Bone marrow (tissue), 2 donors: ENCODE measurements at regions not wholly inside any gene's neighbourhood (a gene's known extent, or its start where the extent isn't known, plus 50 kb on each side); places are given as distances from the start of the nearest gene placed in this dataset.
"Not testable (repeated sequence)": the region's sequence is repeated elsewhere in the genome, so short reads cannot be mapped to it uniquely, and the experiment has no call there.

Source experiments
- DNase-seq, 2 donors: peaks; one replicate each; lab custom pipeline; 2025; lab: John Stamatoyannopoulos, UW

DNA sequence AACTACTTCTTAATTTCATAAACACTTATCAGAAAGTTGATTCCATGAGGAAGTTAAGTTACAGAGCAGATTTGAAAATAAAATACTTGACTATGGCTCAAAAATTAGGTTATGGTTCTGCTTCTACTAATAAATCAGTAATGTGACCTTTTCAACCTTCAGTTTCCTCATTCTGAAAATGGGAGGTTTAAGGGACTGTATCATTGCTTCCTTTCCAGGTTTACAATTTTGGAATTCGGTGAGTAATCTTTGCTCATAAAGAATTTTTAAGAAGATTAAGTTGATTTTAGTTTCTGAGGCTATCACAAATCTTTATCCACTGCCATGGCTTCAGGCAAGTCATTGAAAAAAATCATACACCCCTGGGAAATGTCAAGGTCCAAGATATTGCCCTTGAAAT is 1061.2 kb downstream of the DIPK2A start:
- no peak for DNase-seq

DNA sequence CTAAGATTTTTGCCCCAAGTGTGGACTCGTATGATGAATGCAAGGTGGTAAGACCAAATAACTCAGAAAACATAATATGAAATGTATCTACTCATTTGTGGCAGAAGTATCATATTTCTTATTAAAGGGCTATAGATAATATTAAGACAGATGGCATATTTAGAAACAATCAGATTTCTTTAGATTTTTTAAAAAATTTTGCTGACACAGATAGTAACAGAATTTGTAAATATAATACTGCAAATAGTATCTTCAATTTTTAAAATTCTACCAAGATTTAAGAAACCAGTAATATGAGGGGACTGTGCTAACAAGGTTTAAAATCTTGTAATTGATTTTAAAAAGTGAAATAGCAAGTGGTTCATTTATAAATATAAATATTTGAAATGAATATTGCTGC is 1064.1 kb downstream of the DIPK2A start:
- DNase-seq = no peak

DNA sequence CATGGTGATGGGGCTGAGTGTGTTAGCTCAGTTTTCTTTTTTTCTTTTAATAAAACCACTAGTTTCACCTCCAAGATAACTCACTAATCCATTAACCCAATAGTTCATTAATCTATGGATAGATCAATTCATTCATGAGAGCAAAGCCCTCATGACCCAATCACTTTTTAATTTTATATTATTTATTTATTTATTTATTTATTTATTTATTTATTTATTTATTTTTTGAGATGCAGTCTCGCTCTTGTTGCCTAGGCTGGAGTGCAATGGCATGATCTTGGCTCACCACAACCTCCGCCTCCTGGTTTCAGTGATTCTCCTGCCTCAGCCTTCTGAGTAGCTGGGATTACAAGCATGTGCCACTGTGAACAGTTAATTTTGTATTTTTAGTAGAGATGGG is 1082.4 kb downstream of the DIPK2A start:
- DNase-seq = not testable (repeated sequence)

DNA sequence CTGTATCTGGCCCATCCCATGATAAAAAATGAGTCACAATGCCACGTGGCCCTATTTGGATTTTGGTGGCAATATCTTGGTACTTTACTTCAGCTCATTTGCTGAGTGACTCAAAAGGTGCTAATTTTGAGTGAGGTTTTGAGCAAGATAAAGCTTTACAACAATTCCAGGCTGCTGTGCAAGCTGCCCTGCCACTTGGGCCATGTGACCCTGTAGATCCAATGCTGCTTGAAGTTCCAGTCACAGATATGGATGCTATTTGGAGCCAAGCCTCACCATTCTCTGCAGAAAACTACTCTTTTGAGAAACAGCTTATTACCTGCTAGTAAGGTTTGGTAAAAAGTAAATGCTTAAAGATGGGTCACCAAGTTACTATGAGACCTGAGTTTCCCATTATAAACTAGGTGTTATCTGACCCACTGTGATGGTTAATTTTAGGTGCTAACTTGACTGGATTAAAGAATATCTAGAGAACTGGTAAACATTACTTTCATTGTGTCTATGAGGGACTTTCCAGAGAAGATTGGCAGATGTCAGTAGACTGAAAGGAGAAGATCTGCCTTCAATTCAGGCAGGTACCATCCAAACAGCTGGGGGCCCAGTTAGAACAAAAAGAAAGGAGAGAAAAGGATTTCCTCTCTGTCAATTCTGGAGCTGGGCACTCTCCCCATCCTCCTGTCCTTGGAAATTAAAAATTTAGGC is 1083.9 kb downstream of the DIPK2A start:
- DNase-seq = no peak

DNA sequence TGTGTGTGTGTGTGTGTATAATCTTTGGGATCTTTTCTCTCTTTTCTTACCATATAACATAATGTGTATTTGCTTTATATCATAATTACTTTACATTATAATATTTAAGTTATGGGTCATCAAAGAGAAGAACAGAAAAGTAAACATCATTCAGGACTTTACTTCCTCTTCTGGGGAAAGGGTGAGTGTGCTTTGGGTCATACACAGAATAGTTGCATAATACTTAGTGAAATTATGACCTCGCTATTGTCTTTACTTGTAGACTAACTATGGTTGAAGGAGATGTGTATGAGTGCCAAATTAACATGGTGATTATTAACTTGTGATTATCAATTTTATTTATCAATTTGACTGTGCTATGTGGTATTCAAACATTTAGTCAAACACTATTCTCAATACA is 1086.9 kb downstream of the DIPK2A start:
- DNase-seq = no peak

DNA sequence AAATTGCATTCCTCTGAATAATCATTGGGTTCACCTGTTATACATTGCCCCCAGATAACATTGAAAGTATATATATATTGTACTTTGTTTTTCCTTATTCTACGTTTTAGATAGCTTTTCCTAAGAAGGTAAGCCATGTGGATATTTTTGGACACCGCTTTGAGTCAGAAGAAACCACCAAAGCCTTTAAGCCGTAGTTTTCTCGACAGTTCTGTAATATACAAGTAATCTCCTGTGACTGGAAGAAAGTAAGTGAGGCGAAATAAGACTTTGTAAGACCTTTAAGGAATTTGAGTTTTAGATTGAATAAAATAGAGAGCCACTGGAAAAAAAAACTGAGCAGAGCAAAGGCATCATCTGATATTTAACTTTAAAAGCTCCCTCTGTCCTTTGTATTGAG is 1092.0 kb downstream of the DIPK2A start:
- no peak for DNase-seq

DNA sequence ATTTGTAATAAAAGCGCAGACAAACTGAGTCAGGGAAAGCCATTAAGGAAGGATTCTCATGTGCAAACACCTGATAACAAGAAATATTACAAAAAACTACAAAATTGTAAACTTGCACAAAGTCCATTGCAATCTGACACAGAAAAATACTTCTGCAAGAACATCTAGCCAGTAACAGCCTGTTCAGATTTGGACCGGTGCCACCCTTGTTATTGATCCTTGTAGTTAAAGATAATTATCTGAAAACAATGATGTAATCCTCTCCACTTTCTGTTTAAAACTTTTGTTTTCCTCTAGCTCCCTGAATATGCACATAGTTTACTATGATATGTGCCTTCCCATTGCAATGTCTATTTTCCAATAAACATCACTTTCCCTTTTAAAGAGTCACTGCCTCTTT is 1090.2 kb downstream of the PLOD2 start:
- no peak for DNase-seq

DNA sequence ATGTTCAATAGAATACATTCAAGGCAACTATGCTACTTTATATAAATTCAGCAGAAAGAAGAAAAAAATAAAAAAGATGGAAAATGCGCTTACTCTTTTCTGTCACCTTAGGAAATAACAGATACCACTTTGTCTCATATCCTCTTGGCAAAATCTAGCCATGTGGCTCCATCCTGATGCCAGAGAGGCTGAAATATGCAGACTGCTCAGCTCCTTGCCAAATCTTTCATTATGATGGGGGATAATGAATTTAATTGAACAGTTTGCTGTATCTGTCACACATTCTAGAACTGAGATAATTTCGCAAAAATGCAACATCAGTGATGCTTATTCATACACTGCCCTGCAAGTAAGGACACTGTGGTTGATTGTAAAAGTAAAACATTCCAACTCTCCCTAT is 1081.5 kb downstream of the PLOD2 start:
- DNase-seq = no peak

DNA sequence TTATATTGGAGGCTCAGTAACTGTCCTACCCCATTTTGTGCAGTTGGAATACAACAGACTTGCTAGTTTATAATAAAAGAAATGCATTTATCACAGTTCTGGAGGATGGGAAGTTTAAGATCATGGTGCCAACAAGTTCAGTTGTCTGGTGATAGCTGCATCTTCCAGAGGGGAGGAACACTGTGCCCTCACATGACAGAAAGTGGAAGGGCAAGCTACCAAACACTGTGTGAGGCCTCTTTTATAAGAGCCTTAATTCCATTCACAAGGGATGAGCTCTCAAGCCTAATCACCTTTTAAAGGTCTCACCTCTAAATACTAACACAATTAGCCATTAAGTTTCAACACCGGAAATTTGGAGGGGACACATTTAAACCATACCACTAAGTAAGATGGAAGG is 1073.9 kb downstream of the PLOD2 start:
- DNase-seq = no peak

DNA sequence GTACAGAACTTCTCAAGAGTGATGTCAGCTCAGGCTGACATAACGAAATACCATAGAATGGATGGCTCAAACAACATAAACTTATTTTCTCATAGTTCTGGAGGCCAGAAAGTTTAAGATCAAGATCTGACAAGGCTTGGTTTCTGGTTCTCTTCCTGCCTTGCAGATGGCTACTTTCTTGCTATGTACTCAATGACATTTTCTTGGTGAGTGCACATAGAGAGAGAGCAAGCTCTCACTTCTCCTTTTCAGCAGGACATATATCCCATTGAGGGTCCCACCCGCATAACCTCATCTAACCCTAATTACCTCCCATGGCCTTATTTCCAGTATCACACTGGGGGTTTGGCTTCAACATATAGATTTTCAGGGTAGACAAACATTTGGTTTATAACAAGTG is 1072.1 kb downstream of the PLOD2 start:
- no peak for DNase-seq

DNA sequence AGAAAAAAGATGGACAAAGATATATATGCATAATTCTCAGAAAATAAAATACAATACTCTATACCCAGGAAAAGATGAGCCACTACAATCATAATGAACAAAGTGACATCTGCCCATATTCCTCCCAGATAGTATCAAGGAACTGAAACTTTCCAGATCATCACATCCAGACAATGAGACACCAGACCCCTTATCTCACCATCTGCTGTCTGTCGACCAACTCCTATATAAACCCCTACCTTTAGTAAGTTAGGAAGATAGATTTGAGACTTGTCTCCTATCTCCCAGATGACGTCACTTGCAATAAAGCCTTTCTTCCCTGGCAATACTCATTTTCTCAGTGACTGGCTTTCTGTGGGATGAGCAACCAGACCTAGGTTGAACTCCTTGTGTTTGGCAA is 1071.6 kb downstream of the PLOD2 start:
- no peak for DNase-seq

DNA sequence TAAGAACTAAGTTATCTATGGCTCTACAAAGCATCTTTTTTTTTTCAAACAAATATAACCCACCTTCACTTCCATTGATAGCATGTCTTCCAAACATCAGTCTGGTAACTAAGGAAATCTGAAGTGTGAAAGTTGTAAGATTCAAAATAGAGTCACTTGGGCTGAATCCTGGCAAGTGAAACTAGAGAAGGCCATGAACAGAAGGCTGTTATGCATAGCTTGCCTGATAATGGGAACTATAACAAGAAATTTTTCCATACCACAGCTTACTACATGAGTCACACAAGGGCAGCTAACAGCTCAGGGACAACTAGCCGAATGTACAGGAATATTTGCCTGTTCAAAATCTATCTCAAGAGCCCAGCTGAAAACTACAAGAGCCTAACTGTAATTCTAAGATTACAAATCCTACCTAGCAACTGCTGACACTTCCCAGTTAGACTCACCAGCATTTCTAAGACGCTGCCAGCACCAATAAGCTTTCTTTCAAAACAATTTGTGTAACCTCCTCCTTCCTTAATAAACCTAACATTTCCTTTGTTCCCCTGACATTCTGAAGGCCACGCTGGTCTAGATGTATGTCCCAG is 1066.5 kb downstream of the PLOD2 start:
- no peak for DNase-seq

DNA sequence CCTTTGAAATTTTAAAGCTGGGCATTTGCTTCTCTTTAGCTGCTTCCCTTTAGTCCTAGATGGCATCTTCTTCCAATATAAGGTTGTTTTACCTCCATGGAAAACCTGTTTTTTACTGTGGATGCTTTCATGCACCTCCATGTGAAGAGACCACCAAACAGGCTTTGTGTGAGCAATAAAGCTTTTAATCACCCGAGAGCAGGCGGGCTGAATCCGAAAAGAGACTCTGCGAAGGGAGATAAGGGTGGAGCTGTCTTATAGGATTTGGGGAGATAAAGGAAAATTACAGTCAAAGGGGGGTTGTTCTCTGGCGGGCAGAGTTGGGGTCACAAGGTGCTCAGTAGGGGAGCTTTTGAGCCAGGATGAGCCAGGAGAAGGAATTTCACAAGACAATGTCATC is 1049.8 kb downstream of the PLOD2 start:
- not testable (repeated sequence) for DNase-seq

DNA sequence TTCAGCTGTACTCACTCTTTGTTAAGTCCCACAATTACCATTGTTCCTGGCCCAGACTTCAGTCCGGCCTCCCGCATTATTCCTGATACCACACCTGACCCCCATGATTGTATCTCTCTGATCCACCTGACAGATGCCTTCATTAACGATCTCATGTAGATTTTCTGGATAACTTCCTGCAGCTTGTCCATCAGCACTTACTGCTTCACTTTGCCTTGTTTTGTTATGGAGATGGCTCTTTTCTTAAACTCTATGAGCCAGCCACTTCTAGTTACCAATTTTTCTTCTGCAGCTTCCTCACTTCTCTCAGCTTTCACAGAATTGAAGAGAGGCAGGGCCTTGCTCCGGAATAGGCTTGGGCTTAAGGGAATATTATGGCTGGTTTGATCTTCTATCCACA is 1044.2 kb downstream of the PLOD2 start:
- DNase-seq = no peak

DNA sequence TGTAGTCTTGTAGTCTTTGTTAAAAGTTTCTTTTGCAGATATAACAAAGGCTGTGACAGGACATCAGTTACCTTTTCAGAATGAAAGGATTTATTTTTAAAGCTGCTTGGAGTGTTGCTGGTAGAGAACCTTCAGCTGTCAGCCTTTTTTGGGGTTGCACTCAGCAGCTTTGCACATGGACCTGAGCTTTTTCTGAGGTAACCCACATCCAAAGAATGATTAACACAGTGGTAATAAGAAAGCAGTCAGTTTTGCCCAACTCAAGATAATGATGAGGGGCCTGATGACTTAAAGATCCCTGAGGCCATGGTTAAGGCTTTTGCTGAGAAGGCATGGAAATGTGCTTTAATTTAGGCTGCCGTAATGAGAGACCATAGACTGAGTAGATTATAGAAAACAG is 1042.7 kb downstream of the PLOD2 start:
- DNase-seq = no peak

DNA sequence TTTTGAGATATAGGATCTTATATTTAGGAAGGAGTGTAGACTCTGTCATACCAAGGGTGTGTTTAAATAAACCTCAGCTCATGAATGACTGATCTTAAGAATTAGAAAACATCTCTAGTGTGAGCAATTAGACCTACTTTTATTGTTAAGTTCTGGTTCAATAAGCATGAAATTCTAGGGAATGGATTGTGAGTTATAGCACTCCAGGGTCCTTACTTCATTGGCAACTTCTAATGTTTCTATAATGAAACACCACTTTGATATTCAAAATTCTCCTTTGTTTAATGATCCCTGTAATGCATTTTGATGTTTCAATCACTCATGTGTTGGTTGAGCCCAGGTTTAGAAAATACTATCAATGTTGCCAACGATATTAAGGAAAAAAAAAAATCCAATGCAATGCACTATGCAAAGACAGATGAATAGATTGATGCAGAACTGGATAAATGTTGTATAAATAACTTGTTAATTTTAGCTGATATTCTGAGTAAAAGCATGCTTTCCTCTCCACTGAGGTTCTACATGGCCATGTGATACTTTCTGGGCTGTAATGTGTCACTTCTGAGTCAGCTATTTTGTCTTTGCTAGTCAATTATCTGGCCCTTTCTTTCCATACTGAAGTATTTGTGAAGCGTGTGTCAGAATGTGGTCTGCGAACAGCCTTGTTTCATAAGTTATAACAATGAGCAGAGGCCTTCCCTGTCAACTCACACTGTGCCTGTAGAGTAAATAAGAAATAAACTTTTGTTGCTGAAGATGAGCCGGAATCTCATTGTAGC is 1035.9 kb downstream of the PLOD2 start:
- no peak for DNase-seq

DNA sequence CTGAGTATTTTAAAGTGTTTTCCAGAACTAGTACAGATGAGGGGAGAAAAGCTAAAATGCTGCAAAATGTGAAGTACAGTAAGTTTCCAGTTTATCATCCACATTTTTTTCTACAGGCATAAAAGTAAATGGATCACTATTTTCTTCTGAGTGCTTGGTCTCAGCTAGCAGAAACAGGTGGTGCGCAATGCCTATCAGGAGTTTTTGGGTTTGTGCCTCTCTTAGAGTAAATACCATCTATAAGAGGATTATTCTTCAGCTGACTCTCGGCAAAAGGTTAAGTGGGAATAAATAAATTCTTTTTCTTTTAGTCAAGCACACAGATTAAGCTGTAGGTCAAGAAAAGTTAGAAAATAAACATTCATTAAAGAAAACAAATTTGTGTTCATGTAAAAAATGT is 1027.7 kb downstream of the PLOD2 start:
- no peak for DNase-seq

DNA sequence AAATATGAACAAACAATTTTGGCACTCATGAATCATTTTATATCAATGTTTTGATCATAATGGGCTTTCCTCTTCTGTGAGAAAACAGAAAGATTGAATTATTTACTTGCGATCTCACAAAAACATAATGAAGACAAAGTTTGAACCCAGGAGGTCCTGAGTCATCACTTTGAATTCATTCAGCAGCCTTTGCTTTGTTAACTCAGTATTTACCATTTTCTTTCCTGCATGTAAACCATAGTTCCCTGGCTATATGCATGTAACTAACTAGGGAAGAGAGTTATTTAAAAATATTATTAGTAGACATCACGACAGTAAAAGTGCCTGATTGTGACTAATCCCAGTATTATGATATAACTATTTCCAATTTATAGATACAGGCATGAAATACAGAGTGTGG is 1026.2 kb downstream of the PLOD2 start:
- DNase-seq = no peak

DNA sequence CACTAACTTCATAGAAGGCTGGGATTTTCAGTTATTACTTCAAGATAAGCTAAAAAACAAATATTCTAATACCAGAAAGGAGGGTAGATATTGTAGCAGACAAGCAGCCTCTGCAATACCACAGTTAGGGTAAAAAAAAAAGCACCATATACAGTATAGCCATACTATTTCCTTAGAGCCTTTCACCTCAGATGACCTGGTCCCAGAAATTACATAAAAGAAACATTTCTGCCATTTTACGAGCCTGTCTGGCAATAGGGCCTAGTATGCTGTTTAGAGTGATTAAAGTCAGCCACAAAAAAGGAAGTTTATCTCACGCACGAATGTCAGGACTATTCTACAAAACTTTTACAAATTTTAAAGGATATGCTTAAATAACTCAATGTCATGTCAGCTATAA is 1016.6 kb downstream of the PLOD2 start:
- no peak for DNase-seq

DNA sequence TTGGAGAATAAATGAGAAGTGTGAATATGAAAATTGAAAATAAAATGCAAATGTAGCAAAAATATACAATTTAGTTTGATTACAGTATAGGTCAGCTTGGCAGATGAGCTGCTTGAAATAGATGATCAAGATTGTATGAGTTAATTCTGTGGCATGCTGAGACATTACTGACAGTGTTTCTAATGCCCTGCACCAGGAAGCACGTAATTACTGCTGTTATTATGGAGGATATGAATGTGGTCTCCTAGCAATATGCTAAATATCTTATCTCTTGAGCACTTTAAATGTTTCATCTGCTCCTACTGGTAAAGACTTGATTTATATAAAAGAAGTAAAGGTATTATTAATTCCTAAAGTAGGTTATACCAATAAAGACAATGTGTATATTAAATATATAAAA is 1015.5 kb downstream of the PLOD2 start:
- DNase-seq = no peak

DNA sequence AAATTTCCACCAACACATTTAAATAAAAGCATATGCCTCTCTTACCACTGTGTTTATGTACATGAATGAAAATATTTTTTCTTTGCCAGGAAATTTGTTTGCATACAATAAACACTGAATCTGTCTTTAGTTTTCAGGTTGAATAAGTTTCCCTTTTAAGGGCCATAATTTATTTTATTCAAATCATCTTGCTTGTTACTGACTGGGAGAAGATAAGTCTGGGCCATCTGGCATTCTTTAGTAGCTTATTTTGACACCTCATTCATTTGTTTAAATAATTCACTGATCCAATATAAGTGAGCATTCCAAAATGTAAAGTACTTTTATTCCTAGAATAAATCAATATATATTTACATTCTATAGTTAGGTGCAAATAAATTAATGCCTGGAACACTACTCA is 1001.3 kb downstream of the PLOD2 start:
- no peak for DNase-seq

DNA sequence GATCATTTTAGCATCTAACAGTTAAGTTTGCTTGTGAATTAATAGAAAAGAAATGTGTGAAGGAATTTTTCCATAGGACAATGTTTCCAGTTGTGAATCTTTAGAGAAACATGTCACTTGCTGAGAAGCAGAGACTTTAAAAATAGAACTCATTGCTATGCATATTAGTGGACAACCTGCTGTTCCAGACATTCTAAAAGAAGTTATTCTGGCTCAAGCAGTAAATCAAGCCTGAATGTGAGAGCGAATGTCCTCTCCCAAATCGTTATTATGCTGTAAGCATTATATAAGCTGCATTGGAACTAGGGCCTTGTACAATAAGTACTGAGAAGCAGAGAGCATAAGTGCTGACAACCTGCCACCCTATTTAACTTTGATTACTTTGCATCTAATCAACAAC is 990.9 kb downstream of the PLOD2 start:
- no peak for DNase-seq

DNA sequence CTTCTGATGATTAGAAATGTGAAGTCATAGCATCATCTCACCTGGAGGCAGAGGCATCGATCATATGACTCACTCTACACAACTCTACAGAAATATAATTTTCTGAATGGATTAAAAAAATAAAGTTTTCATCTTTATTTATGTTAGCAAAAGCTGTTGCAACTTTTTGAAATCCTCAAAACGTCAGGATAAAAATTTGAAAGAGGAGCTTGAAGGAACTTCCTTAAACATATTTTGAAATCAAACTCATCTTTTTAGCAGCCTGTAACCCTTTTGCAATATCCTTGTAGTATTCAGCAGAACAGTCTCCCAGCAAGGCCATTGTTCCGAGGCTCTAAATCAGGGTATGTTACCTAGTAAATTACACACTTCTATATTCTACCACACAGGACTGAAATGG is 985.4 kb downstream of the PLOD2 start:
- DNase-seq = no peak

DNA sequence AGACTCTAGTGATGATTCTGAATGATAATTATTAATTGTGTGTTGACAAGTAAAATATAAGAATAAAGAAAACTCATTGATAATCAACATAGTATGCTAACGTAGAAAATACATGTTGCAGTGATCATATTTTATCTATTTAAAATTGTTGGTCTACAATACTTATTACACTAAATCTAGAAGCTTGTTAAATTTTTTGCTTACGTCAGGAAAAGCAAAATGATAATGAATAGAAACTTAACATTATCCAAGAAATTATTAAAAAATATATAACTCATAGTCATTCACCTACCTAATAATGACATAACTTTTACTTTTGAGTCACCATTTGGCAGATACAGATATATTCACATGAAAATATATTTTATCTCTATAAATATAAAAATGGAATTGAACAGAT is 984.1 kb downstream of the PLOD2 start:
- DNase-seq = no peak
